Natural killer cell (primary cell): ENCODE measurements at regions not wholly inside any gene's neighbourhood (a gene's known extent, or its start where the extent isn't known, plus 50 kb on each side); places are given as distances from the start of the nearest gene placed in this dataset.

ENCODE experiments used
- ATAC-seq, 3 donors: fragments of 150-1000 bp in 2 of 3; fragments of 200-7000 bp in 1 of 3; cut with Tn5 transposase; 1 replicate in 1 of 3; 2 replicates in 2 of 3; pipeline ENCODE4 v1.10.0; 2021; ENCODE audit warnings: mild to moderate bottlenecking in 2 of 3, moderate library complexity in 2 of 3
- DNase-seq, 2 donors: peaks; one replicate each; pipeline versions ENCODE4 v3.0.0 to v3.0.0-alpha.2; 2013 to 2021; ENCODE audit warnings: mixed read lengths in 1 of 2
- H3K27ac ChIP-seq: one replicate; pipeline ENCODE4 v1.5.1; 2013; ENCODE audit warnings: mild to moderate bottlenecking, low read length
- H3K27me3 ChIP-seq: one replicate; pipeline ENCODE4 v1.6.1; 2013; ENCODE audit warnings: low read length; ENCODE audit not compliant: control insufficient read depth, insufficient read depth
- H3K36me3 ChIP-seq: one replicate; pipeline ENCODE4 v1.6.1; 2013; ENCODE audit warnings: low read length; ENCODE audit not compliant: control insufficient read depth, insufficient read depth
- H3K4me1 ChIP-seq: one replicate; pipeline ENCODE4 v1.6.1; 2013; ENCODE audit warnings: low read length; ENCODE audit not compliant: control insufficient read depth, insufficient read depth
- H3K4me3 ChIP-seq: one replicate; pipeline ENCODE4 v1.5.1; 2013; ENCODE audit warnings: low read length
- H3K9me3 ChIP-seq: one replicate; pipeline ENCODE4 v1.6.1; 2013; ENCODE audit warnings: low read length; ENCODE audit not compliant: control insufficient read depth, insufficient read depth
- H3K27ac Mint-ChIP-seq, 2 donors: one replicate each; pipeline ENCODE4 v1.8.0; 2022; ENCODE audit warnings: mild to moderate bottlenecking in 2 of 2, mixed read lengths in 2 of 2, moderate library complexity in 1 of 2
- H3K27me3 Mint-ChIP-seq, 2 donors: one replicate each; pipeline ENCODE4 v1.8.0; 2022; ENCODE audit warnings: low read depth in 2 of 2, mixed read lengths in 2 of 2
- H3K36me3 Mint-ChIP-seq: one replicate; pipeline ENCODE4 v1.8.0; 2022; ENCODE audit warnings: mixed read lengths
- H3K4me1 Mint-ChIP-seq, 2 donors: one replicate each; pipeline ENCODE4 v1.8.0; 2022; ENCODE audit warnings: mixed read lengths in 2 of 2
- H3K4me3 Mint-ChIP-seq: one replicate; pipeline ENCODE4 v1.8.0; 2022; ENCODE audit warnings: mild to moderate bottlenecking, moderate library complexity, mixed read lengths
- H3K9me3 Mint-ChIP-seq, 2 donors: one replicate each; pipeline ENCODE4 v1.8.0; 2022; ENCODE audit warnings: mixed read lengths in 2 of 2
- WGBS: methylation state at CpG from one replicate; pipeline ENCODE4 v1.1.7; 2013; ENCODE audit warnings: missing lambda C conversion rate; ENCODE audit not compliant: insufficient coverage; 5-methylcytosine and 5-hydroxymethylcytosine counted together
- intact Hi-C: fragments of 100-400 bp; cut with micrococcal nuclease; formaldehyde crosslinking; loops from one replicate; pipeline ENCODE4 v1.14.2; 2022
- TF ChIP-seq, protein P1 (sequence below): fragments of 200-600 bp; IDR thresholded peaks from one replicate; pipeline ENCODE4 v1.8.0; 2022; ENCODE audit warnings: antibody characterized with exemption

DNA sequence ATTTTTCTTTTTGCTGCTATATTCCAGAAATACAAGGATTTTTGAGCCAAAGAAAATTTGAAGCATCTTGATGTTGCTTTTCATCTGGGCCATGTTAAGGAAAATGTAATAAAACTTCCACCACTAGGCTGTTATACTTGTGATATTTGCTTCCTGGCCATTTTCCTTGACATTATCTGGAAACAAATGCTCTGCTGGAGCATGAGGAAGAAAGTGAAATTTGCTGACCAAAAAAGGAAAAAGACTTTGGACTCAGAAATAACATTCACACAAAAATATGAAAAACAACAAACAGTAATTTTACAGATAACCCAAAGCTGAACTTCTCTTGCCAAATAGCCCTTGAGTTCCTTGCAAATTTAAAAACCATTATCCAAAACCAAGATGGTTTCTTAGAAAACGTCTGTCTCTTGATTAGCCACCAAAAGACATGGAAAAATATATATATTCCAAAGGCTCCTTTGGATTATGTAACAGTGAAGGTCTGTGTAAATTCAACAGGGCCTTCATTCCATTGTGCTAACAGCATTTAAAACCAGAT is 344.5 kb downstream of the LMX1A start:
- H3K27ac Mint-ChIP-seq: no peak overlapping the region
- TF ChIP-seq, protein P1, sequence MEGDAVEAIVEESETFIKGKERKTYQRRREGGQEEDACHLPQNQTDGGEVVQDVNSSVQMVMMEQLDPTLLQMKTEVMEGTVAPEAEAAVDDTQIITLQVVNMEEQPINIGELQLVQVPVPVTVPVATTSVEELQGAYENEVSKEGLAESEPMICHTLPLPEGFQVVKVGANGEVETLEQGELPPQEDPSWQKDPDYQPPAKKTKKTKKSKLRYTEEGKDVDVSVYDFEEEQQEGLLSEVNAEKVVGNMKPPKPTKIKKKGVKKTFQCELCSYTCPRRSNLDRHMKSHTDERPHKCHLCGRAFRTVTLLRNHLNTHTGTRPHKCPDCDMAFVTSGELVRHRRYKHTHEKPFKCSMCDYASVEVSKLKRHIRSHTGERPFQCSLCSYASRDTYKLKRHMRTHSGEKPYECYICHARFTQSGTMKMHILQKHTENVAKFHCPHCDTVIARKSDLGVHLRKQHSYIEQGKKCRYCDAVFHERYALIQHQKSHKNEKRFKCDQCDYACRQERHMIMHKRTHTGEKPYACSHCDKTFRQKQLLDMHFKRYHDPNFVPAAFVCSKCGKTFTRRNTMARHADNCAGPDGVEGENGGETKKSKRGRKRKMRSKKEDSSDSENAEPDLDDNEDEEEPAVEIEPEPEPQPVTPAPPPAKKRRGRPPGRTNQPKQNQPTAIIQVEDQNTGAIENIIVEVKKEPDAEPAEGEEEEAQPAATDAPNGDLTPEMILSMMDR: no peak
- Histone ChIP-seq H3K27ac (no peak overlapping the region), H3K4me1 (no peaks in the 10 kb centered on the region), H3K9me3 (no peaks in the 10 kb centered on the region), H3K27me3 (no peaks in the 10 kb centered on the region), H3K4me3 (no peak overlapping the region), H3K36me3 (no peaks in the 10 kb centered on the region)
- no peak overlapping the region for H3K4me3 Mint-ChIP-seq
- no peaks in the 10 kb centered on the region for H3K27me3 Mint-ChIP-seq
- no peaks in the 10 kb centered on the region for H3K9me3 Mint-ChIP-seq
- ATAC-seq (no peak), DNase-seq (no peak)
- no peaks in the 10 kb centered on the region for H3K4me1 Mint-ChIP-seq
- no peaks in the 10 kb centered on the region for H3K36me3 Mint-ChIP-seq
- WGBS: no CpG with 5 or more reads among the region's 1 CpG
- intact Hi-C loops: no loop called here

DNA sequence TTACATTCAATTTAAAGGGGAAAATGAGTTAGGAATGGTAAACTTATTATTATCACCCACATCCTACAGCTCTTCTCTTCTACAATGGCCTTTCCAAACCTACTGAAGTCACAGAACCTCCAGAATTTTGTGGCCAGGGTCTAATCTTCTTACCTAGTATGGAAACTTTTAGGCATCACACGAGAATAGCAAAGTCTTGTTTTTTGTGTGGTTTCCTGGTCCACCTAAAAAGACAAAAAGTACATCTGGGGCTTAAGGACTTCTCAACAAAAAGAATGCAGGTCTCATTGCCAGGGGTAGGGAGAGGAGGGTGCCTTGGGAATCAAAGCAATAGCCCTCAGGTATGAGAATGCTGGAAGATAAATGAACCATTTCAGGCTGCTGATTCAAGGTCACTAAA is 345.3 kb downstream of the LMX1A start:
- TF ChIP-seq, protein P1: no peak

DNA sequence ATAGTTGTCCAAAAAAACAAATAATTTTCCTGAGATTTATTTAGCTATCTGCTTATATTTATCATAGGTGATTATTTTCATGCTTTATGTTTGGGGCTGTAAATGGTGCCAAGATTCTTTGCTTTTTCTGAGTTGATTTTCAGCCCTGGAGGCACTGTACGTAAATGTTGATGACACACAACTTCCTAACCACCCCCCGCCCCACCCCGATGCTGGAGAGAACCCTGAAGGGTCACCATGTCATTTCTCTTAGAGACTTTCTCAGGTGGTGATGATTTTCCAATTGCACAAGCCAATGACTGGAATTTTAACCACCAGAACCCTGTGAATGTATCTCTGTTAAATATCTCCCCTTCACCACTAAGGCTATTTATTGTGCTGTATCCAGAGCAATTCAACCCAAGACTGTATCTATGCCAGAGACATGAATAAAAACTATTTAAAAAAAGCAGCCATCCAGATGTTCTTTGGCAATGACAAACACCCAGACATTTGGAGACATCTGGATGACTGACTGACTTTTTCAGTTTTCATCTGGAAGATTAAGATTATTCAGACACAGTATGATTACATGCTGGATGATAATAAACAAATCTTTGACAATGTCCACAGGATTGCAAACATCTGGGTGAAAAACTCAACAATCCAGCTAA is 346.0 kb downstream of the LMX1A start:
- DNase-seq (no peak), ATAC-seq (no peak)
- H3K36me3 ChIP-seq: no peaks in the 10 kb centered on the region
- H3K27me3 Mint-ChIP-seq: no peaks in the 10 kb centered on the region
- no peaks in the 10 kb centered on the region for H3K36me3 Mint-ChIP-seq
- no peaks in the 10 kb centered on the region for H3K4me1 Mint-ChIP-seq
- no peaks in the 10 kb centered on the region for H3K9me3 ChIP-seq
- no peak overlapping the region for H3K4me3 ChIP-seq
- TF ChIP-seq, protein P1: no peak
- H3K4me1 ChIP-seq: no peaks in the 10 kb centered on the region
- intact Hi-C loops: no loop called here
- WGBS: 70% methylated on average over 3 of the region's 3 CpGs
- H3K27ac Mint-ChIP-seq: no peak overlapping the region
- no peaks in the 10 kb centered on the region for H3K27me3 ChIP-seq
- H3K9me3 Mint-ChIP-seq: peaks cover 0 to 2% of the 10 kb centered on the region in 2 donors
- no peak overlapping the region for H3K27ac ChIP-seq
- H3K4me3 Mint-ChIP-seq: no peak overlapping the region

More for the DNA sequence above, 345.3 kb downstream of the LMX1A start:
- Mint-ChIP-seq H3K27me3 (no peaks in the 10 kb centered on the region), H3K36me3 (no peaks in the 10 kb centered on the region), H3K9me3 (no peaks in the 10 kb centered on the region), H3K27ac (no peak overlapping the region), H3K4me3 (no peak overlapping the region), H3K4me1 (no peaks in the 10 kb centered on the region)
- H3K27ac ChIP-seq: no peak overlapping the region
- intact Hi-C loops: no loop called here
- H3K27me3 ChIP-seq: no peaks in the 10 kb centered on the region
- WGBS: 85% methylated on average over 1 of the region's 1 CpG
- H3K4me3 ChIP-seq: no peak overlapping the region
- DNase-seq (no peak), ATAC-seq (no peak)
- no peaks in the 10 kb centered on the region for H3K4me1 ChIP-seq
- no peaks in the 10 kb centered on the region for H3K9me3 ChIP-seq
- no peaks in the 10 kb centered on the region for H3K36me3 ChIP-seq

DNA sequence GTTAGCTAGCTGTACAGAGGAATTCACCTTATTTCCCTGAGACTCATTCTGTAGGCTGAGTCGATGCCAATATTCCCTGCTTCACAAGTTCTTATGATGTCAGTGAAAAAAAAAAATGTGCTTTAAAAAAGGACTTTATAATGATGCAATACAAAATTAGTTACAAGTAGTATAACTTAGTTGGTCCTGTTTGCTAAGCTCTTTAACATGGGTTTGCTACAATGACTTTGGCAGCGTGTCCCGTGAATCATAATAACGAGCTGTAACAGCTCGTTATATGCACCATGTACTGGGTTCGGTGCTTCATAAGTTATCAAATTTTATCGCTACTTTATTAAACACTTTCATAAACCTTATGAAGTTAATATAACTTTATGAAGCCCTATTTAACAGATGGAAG is 349.7 kb downstream of the LMX1A start:
- TF ChIP-seq, protein P1: no peak
- Mint-ChIP-seq H3K4me1 (no peaks in the 10 kb centered on the region), H3K27me3 (no peaks in the 10 kb centered on the region), H3K36me3 (no peaks in the 10 kb centered on the region), H3K27ac (no peak overlapping the region), H3K9me3 (peaks cover 0 to 4% of the 10 kb centered on the region in 2 donors), H3K4me3 (no peak overlapping the region)
- Histone ChIP-seq H3K9me3 (no peaks in the 10 kb centered on the region), H3K27ac (no peak overlapping the region), H3K4me1 (no peaks in the 10 kb centered on the region), H3K4me3 (no peak overlapping the region), H3K36me3 (no peaks in the 10 kb centered on the region), H3K27me3 (no peaks in the 10 kb centered on the region)
- intact Hi-C loops: no loop called here
- no peak for ATAC-seq
- DNase-seq: no peak
- 94% methylated on average over 5 of the region's 7 CpGs for WGBS
